ENCODE measurements at regions not wholly inside any gene's neighbourhood (a gene's known extent, or its start where the extent isn't known, plus 50 kb on each side); places are given as distances from the start of the nearest gene placed in this dataset.

- DNase-seq, result peak; percentile 96
Measured at GRCh38 chr7:130912862-130913638, 179.0 kb upstream of the KLF14 start.

DNA sequence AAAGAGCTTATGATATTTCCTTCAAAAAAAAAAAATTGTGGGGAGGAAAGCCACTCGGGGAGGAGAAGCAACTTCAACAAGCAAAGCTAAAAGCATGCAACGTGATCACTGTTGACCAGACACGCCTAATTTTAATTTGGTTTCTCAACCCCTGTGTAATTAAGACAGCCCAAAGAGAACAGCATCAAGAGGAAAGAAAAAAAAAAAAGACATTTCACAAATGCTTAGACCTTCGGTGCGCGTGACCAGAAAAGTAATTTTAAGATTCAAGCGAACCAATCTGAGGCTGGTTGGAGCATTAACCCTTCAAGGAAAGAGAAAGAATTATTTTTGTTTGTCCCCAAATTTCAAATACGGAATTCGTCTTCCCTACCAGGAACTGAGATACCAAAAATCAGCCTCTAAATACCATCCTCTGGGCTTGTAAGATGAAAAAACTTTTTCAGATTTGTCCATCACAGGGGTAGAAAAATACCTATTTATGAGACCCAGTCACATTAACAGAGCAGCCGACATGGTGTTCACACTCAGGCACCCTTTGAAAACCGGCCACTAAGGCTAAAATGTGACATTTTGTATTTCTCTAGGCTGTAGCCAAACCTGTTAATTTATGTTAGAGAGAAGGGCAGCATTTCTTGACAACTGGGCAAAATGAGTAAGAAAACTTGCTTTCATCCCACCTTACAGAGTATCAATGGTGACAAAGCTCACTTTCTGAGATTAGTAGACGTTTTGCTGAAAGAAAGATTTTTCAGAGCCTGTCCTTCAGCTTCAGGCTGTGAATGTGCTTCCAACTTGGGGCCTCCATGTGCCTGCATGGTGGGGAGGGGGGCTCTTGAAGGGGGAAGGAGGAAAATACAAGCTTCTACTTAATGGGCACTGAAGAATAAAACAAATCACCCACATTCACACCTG, 179.9 kb upstream of the KLF14 start:
- no peak for DNase-seq

DNA sequence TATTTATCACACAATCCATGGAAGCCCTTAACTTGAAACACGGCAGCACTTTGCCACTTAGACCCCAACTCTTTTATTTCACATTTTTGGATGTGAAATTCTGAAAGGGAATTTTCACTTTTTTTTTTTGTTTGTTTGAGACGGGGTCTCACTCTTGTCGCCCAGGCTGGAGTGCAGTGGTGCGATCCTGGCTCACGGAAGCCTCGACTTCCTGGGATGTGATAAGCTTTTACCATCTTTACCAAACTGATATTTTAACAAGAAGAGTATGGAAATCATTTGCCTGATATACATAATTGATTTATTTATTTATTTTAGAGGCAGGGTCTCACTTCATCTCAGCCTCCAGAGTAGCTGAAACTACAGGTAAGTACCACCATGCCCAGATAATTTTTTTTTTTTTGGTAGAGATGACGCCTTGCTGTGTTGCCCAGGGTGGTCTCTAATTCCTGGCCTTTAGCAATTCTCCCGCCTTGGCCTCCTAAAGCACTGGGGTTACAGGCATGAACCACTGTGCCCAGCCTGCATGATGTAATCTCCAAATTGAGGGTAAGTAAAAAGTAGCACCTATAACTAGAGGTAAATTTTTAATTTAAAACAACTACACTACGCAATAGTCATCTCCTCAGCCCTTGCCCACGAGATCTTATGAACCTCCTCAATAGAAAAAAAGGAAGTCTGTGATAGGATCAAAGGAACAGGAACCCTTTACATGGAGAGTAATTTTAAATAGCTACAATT, 180.7 kb upstream of the KLF14 start:
- DNase-seq, result no peak

DNA sequence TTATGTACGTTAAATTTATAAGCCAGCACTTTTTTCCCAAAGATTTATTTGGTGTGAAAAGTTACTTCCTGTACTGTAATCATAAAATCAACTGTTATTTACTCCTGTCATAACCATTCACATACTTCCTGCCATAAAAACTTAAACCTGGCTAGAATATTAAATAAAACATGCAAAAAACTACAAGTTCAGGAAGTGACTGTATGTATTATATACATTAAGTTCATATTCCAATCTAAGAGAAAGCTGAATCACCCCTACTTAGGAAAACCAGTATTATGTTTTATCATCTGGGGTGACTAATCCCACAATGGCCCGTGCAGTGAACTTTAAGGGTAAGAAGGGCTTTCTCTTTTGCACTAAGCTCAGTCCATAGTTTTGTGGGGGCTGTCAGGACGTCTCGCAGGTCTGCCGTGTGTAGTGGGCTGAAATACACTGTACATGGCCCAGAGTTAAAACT, 183.7 kb upstream of the KLF14 start:
- peak; percentile 36 for DNase-seq

DNA sequence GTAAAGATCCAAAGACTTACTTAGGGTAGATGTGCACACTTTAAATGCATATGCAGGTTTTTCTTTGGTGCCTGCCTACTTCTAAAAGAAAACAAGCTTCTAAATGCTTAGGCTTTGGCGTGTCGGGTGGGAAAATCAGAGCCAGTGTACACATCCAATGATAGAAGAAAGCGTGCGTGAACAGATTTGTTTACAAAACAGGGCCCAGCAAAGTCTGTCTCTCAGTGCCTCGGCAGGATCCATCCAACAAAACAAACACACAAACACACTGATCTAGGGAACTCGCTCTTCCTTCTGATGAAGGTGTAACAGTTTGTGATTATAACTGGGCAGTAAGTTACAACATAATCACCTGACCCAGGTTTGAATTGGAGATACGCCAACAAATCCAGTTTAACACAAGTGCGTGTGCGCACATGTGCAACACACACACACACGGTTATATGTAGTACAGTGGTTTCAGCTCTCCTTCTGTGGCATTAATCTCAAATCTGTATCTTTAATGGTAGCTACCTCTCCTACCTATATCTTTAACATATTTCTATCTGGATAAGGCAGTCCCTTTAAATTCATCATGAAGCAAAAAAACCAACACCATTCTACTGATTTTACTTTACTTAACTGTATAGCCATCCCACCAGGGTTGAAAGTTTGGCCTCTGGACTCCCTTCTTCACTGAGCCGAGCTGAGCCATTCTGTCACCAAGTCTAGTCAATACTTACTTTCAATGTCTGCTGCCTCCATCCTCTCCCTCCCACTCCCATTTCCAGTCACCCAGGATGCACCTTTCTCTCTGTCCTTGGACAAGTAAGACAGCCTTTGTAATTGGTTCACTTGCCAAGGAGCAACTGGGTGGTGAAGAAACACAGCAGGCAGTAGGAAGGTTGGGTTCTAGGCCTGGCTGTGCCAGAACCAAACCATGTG, 184.4 kb upstream of the KLF14 start:
- no peak for DNase-seq

DNA sequence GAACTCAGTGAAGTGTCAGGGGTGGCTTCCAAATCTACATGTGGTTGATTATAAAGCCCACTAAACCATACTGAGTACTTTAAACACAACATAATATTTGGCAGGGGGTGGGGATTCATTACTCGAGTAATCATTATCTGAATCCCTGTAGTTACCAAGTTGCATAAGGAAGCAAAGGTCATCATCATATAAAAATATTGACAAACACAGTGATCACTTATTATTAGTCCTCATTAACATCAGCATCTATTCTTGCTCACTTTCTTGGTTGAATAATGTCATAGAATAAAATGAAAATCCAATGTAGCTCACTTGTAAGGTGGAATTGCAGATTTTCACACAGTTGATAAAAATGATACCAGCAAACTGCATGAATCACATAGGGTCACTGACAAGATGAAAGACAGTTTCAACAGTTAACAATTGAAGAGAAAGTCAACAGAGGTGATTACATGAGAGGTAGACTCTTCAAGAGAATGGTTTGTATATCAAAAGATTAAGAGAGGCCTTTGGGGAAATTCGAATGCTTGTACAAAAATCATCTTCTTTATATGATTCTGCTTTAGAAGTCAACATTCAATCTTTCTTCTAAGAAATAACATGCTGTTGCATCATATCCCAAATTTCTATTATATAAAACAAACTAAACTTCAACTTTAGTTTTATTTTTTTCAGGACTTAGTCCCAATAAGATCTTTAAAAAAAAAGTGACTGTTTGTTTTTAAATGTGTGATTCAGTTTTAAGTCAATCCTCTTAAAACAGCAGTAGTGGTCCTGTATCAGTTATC, 185.5 kb upstream of the KLF14 start:
- DNase-seq, result no peak

DNA sequence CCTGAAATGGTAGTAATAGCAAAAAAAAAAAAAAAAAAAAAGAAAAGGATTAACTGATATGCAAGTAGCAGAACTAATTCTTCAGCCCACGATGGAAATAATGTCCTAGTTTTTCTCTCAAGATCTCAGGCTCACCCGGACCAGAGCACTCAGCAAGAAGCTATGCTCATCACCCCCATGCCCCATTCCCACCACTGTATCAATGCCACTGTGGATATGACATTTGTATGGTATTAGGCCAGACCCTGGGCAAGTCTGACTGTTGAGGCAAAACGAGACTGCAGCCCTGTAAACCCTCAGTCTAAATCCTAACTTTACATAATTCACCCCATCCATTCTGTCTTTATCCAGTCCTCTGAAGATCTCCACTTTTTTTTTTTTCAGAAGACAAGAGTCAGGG, 186.1 kb upstream of the KLF14 start:
- DNase-seq, result no peak

GRCh38 chr7:130921391-130922180, 187.6 kb upstream of the KLF14 start:
- peak; percentile 80 for DNase-seq

GRCh38 chr7:130922206-130923112, 188.5 kb upstream of the KLF14 start:
- no peak for DNase-seq

GRCh38 chr7:130923365-130923764, 189.4 kb upstream of the KLF14 start:
- DNase-seq, result no peak

DNA sequence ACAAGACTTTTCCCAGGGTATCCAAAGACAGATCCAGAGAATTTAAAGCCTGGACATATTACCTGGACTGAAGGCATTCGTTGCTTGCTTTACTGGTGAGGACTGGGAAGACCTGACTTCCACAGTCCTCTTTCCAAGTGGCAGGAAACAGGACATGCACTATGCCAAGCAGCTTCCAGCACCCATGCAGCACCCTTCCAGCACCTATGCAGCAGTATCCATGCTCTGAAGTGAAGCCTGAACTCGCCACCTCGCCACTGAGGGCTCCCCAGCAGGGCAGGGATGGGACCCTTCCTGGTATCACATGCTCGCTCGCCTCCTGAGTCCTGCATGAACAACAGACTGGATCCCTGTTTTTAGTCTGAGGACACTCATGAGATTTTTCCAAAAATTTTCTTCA, 189.9 kb upstream of the KLF14 start:
- DNase-seq, result no peak

GRCh38 chr7:130925136-130925794, 191.3 kb upstream of the KLF14 start:
- no peak for DNase-seq

DNA sequence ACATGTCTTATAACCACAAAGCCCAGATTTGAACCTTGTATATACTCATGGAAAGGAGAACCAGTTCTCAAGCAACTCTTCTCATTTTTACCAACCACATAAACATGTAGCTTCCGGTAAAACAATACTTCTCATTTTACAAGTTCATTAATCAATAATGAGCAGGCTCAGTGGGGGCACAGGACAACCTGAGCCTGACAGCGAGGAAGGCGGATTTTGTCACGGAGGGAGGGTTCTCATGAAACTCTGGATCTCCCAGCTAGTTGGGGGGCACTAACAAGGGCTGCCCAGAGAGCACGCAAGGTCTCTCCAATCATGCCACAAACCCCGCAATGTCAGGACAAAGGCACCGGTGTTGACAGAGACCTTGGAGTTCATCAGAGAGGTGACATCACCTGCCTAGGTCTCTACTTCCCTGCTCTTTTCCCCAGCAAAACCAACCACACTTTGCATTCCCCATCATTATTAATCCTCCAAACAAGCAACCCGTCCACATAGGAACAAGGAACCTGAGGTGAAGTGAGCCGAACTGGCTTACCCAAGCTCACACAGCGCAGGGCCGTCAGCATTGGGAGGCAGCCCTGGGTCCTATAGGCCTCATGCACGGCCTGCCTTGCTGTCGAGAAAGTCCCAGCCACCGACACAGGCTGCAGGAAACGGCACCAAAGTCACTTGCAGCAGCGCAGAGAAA, 192.1 kb upstream of the KLF14 start:
- no peak for DNase-seq

GRCh38 chr7:130927062-130927461, 193.1 kb upstream of the KLF14 start:
- no peak for DNase-seq

DNA sequence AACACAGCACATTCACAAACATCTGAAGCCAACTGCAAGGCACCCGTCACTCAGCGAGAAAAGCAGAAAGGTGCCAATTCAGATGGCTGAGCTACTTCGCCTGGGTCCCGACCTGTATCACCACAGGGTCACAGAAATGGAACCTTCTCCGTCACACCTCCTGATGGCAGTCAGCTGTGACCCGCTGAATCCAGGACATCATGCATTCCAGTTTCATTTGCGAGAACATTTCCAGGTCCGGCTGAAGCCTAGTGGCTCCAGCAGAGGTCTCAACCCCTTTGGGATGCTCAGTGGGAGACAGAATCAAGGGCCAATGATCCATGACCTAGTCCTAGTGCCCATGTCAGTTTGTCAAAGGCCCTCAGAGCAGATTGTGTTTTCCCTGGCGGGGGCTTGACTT, 193.6 kb upstream of the KLF14 start:
- DNase-seq, result no peak

- DNase-seq, result no peak
Measured at GRCh38 chr7:130929896-130930659, 196.1 kb upstream of the KLF14 start.

DNA sequence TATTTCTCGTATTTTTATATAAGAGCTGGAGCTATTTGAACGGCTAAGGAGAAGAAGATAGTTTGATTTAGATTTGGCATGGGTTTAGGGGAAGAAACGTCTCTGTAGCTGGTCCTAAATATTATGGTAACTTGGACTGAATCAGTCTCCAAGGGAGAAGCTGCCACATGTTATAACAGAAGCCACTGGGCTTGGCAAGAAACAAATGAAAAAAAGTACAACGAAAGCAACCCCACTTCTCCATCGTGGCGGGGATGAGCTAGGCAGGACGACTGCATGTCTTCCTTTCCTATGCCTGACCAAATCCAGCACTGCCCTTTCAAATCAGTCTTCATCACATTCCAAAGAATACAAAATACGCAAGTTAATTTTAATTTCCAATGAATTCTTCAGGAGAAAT, 196.7 kb upstream of the KLF14 start:
- DNase-seq, result no peak
